C4-2B (cell line): ENCODE measurements at regions not wholly inside any gene's neighbourhood (a gene's known extent, or its start where the extent isn't known, plus 50 kb on each side); places are given as distances from the start of the nearest gene placed in this dataset.

Source experiments
- ZFX ChIP-seq: fragments of 450-650 bp; IDR thresholded peaks from 2 replicates; pipeline ENCODE4 v1.6.1; 2017
- TF ChIP-seq, protein P1 (sequence below): fragments of 450-650 bp; conservative IDR thresholded peaks from 2 replicates; pipeline ENCODE4 v1.5.1; 2017; ENCODE audit warnings: mild to moderate bottlenecking

DNA sequence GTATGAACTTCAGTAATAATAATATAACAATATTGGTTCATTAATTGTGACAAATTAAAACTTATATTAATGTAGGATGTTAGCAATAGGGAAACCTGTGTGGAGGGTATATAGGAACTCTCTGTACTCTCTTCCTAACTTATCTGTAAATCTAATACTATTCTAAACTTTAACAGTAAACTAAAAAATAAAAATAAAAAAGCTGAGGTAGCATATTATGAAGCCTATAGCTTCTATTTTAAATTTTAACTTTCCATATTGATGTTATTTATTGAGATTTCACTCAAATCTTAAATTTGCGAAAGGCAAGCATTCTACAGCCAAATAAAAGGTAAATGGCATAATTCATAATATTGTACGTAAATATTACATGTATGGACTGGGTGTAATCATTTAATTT, 326.4 kb downstream of the MEI4 start:
- TF ChIP-seq, protein P1, sequence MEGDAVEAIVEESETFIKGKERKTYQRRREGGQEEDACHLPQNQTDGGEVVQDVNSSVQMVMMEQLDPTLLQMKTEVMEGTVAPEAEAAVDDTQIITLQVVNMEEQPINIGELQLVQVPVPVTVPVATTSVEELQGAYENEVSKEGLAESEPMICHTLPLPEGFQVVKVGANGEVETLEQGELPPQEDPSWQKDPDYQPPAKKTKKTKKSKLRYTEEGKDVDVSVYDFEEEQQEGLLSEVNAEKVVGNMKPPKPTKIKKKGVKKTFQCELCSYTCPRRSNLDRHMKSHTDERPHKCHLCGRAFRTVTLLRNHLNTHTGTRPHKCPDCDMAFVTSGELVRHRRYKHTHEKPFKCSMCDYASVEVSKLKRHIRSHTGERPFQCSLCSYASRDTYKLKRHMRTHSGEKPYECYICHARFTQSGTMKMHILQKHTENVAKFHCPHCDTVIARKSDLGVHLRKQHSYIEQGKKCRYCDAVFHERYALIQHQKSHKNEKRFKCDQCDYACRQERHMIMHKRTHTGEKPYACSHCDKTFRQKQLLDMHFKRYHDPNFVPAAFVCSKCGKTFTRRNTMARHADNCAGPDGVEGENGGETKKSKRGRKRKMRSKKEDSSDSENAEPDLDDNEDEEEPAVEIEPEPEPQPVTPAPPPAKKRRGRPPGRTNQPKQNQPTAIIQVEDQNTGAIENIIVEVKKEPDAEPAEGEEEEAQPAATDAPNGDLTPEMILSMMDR: no peak
- TF ChIP-seq ZFX: no peak
